Endothelial cell of umbilical vein (primary cell): ENCODE measurements at regions not wholly inside any gene's neighbourhood (a gene's known extent, or its start where the extent isn't known, plus 50 kb on each side); places are given as distances from the start of the nearest gene placed in this dataset.

Source experiments
- BruUV-seq: library from RNA; stranded (reverse); fragments of 400-500 nt; replicated peaks from 2 replicates; lab custom pipeline; 2021; lab: Mats Ljungman, UMichigan
- CTCF ChIA-PET: fragments of 300-600, 350-600 bp; sonication (Branson Sonifier 250); formaldehyde crosslinking; loops from one replicate; lab custom pipeline; 2021; ENCODE audit warnings: antibody characterized with exemption, inconsistent platforms; lab: Charles Lee
- POLR2A ChIA-PET: fragments of 300-600, 350-600 bp; sonication (Branson Sonifier 250); formaldehyde crosslinking; loops from one replicate; lab custom pipeline; 2021; ENCODE audit warnings: antibody characterized with exemption, inconsistent platforms; lab: Charles Lee
- DNase-seq: peaks from one replicate; pipeline ENCODE4 v3.0.0-alpha.2; 2011; ENCODE audit warnings: low read depth, low spot score
- FAIRE-seq: peaks from 2 replicates; lab custom pipeline; 2011; peaks lifted over from hg19 to GRCh38; lab: Jason Lieb, UNC
- H2AFZ ChIP-seq: 2 replicates; pipeline ENCODE4 v1.6.0; 2012; ENCODE audit warnings: low read depth, low read length, control low read depth, inconsistent platforms
- H3K27ac ChIP-seq: 2 replicates; pipeline ENCODE4 v1.5.1; 2011; ENCODE audit warnings: low read depth, mild to moderate bottlenecking, control low read depth, low read length, moderate library complexity; ENCODE audit not compliant: insufficient read depth
- H3K27me3 ChIP-seq, 2 experiments: 2 replicates each; pipeline versions ENCODE4 v1.6.0 to v1.6.1; 2011; ENCODE audit warnings: low read length in 2 of 2, mixed read lengths in 1 of 2; ENCODE audit not compliant: control insufficient read depth in 2 of 2, insufficient read depth in 2 of 2
- H3K36me3 ChIP-seq, 2 experiments: 2 replicates in 1 of 2; 3 replicates in 1 of 2; pipeline ENCODE4 v1.5.1; 2011; ENCODE audit warnings: low read length in 2 of 2, mild to moderate bottlenecking in 1 of 2, moderate library complexity in 1 of 2; ENCODE audit not compliant: control insufficient read depth in 2 of 2, insufficient read depth in 2 of 2; ENCODE audit errors: extremely low read depth in 1 of 2
- H3K4me1 ChIP-seq: 3 replicates; pipeline ENCODE4 v1.5.1; 2011; ENCODE audit warnings: mild to moderate bottlenecking, low read length; ENCODE audit not compliant: control insufficient read depth, insufficient read depth; ENCODE audit errors: extremely low read depth
- H3K4me2 ChIP-seq: 2 replicates; pipeline ENCODE4 v1.6.1; 2011; ENCODE audit warnings: low read length, control low read depth, mixed read lengths; ENCODE audit not compliant: insufficient read depth
- H3K4me3 ChIP-seq, 3 experiments: fragments of 200-600 bp in 1 of 3; sonication (generic), shearing (Covaris generic) in 1 of 3; replicated peaks in 1 of 3; 2 replicates each; pipeline ENCODE4 v1.5.1; 2011 to 2016; ENCODE audit warnings: control low read depth in 3 of 3, low read length in 3 of 3, mild to moderate bottlenecking in 2 of 3, inconsistent platforms in 1 of 3, low read depth in 1 of 3, moderate library complexity in 1 of 3; ENCODE audit not compliant: insufficient read depth in 1 of 3
- H3K79me2 ChIP-seq: 2 replicates; pipeline ENCODE4 v1.6.0; 2012; ENCODE audit warnings: low read length, inconsistent platforms; ENCODE audit not compliant: control insufficient read depth, insufficient read depth
- H3K9ac ChIP-seq: replicated peaks from 2 replicates; pipeline ENCODE3; 2011; ENCODE audit warnings: low read length, control low read depth; ENCODE audit not compliant: insufficient read depth; ENCODE audit errors: extremely low read depth
- H3K9me1 ChIP-seq: replicated peaks from 3 replicates; pipeline ENCODE4 v1.6.0; 2011; ENCODE audit warnings: mild to moderate bottlenecking, low read length; ENCODE audit not compliant: control insufficient read depth, insufficient read depth; ENCODE audit errors: extremely low read depth
- H3K9me3 ChIP-seq: replicated peaks from 2 replicates; pipeline ENCODE4 v1.5.1; 2012; ENCODE audit warnings: low read length, inconsistent platforms; ENCODE audit not compliant: control insufficient read depth, insufficient read depth
- H4K20me1 ChIP-seq: replicated peaks from 2 replicates; pipeline ENCODE3; 2011; ENCODE audit warnings: mild to moderate bottlenecking, low read length; ENCODE audit not compliant: control insufficient read depth, insufficient read depth; ENCODE audit errors: extremely low read depth
- EZH2 ChIP-seq: IDR thresholded peaks from 2 replicates; pipeline ENCODE4 v1.6.1; 2012; ENCODE audit warnings: borderline replicate concordance, low read depth, mild to moderate bottlenecking, moderate library complexity, low read length, inconsistent platforms; ENCODE audit not compliant: severe bottlenecking
- FOS ChIP-seq: IDR thresholded peaks from 2 replicates; pipeline ENCODE4 v1.6.1; 2011; ENCODE audit warnings: mild to moderate bottlenecking, low read length, moderate library complexity, borderline replicate concordance; ENCODE audit not compliant: insufficient read depth
- GATA2 ChIP-seq: IDR thresholded peaks from 2 replicates; pipeline ENCODE4 v1.7.0; 2011; ENCODE audit warnings: low read depth, mild to moderate bottlenecking, moderate library complexity, mixed read lengths, low read length; ENCODE audit not compliant: insufficient read length, insufficient read depth
- JUN ChIP-seq: IDR thresholded peaks from 2 replicates; pipeline ENCODE4 v1.6.1; 2011; ENCODE audit warnings: borderline replicate concordance, low read depth; ENCODE audit not compliant: insufficient read length, insufficient read depth
- MYC ChIP-seq: IDR thresholded peaks from one replicate; pipeline ENCODE4 v1.6.1; 2011; ENCODE audit warnings: mild to moderate bottlenecking, low read depth, low read length
- POLR2A ChIP-seq: IDR thresholded peaks from 2 replicates; pipeline ENCODE4 v1.6.1; 2012; ENCODE audit warnings: low read depth, mild to moderate bottlenecking, control low read depth, low read length
- POLR2AphosphoS5 ChIP-seq: IDR thresholded peaks from 2 replicates; pipeline ENCODE4 v1.6.1; 2012; ENCODE audit warnings: low read depth, mild to moderate bottlenecking, control low read depth, low read length, moderate library complexity; ENCODE audit not compliant: insufficient read depth
- dilution Hi-C: fragments of 300-500 bp; cut with MboI; formaldehyde crosslinking; loops from one replicate; pipeline ENCODE4 v1.15.0; 2019; ENCODE audit warnings: low sequenced_read_pairs; ENCODE audit not compliant: extremely low pct_ligation_motif_present
- intact Hi-C: fragments of 100-400 bp; cut with micrococcal nuclease; formaldehyde crosslinking; loops from one replicate; pipeline ENCODE4 v1.10.0; 2022
- TF ChIP-seq, protein P1 (sequence below), 2 donors: IDR thresholded peaks; 1 replicate in 1 of 2; 2 replicates in 1 of 2; pipeline ENCODE4 v1.5.1; 2011; ENCODE audit warnings: low read length in 2 of 2, mild to moderate bottlenecking in 2 of 2, moderate library complexity in 2 of 2, control low read depth in 1 of 2, inconsistent platforms in 1 of 2, low read depth in 1 of 2; ENCODE audit not compliant: insufficient read depth in 1 of 2; ENCODE audit errors: extremely low read depth in 1 of 2
- TF ChIP-seq, protein P2 (sequence below): IDR thresholded peaks from 2 replicates; pipeline ENCODE4 v1.6.1; 2011; ENCODE audit not compliant: insufficient read depth, insufficient read length

DNA sequence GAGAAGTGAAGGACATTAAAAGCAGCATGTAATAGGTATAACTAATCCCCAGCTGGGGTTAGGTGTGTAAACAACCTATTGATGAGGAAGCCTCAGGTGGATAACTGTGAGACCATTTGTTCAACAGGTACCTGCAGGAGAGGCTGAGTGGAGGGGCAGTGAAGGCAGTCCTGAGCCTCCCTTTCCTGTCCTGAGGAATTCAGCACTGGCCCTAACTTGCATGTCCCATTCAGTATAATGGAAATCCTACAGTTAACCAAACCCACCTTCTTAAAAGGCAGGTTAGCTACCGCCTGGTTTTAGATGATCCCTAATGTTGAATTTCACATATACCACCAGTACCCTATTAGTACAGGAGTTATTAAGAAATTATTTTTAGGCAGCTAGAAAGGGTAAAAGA, 225.9 kb upstream of the GOT2 start:
- H3K9me1 ChIP-seq = no peaks in the 10 kb centered on the region
- no peaks in the 10 kb centered on the region for H3K79me2 ChIP-seq
- H3K36me3 ChIP-seq = no peaks in the 10 kb centered on the region
- H4K20me1 ChIP-seq = no peaks in the 10 kb centered on the region
- H3K4me2 ChIP-seq = no peak overlapping the region
- no peaks in the 10 kb centered on the region for H3K27me3 ChIP-seq
- DNase-seq (no peak), FAIRE-seq (no peak)
- ChIA-PET POLR2A (no interaction called here), CTCF (no interaction called here)
- H3K4me3 ChIP-seq = no peak overlapping the region
- no peaks in the 10 kb centered on the region for H3K9me3 ChIP-seq
- H2AFZ ChIP-seq = no peak overlapping the region
- H3K4me1 ChIP-seq = no peaks in the 10 kb centered on the region
- TF ChIP-seq, protein P1, sequence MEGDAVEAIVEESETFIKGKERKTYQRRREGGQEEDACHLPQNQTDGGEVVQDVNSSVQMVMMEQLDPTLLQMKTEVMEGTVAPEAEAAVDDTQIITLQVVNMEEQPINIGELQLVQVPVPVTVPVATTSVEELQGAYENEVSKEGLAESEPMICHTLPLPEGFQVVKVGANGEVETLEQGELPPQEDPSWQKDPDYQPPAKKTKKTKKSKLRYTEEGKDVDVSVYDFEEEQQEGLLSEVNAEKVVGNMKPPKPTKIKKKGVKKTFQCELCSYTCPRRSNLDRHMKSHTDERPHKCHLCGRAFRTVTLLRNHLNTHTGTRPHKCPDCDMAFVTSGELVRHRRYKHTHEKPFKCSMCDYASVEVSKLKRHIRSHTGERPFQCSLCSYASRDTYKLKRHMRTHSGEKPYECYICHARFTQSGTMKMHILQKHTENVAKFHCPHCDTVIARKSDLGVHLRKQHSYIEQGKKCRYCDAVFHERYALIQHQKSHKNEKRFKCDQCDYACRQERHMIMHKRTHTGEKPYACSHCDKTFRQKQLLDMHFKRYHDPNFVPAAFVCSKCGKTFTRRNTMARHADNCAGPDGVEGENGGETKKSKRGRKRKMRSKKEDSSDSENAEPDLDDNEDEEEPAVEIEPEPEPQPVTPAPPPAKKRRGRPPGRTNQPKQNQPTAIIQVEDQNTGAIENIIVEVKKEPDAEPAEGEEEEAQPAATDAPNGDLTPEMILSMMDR (IDR thresholded peaks at IDR 0.05; ENCODE audit: extremely low read depth in 1 of 2, insufficient read depth in 1 of 2, low read depth in 1 of 2, low read length in 2 of 2) = no peak
- TF ChIP-seq POLR2AphosphoS5 (no peak), GATA2 (no peak), POLR2A (no peak), MYC (no peak), EZH2 (no peak), JUN (no peak), FOS (no peak)
- TF ChIP-seq, protein P2, sequence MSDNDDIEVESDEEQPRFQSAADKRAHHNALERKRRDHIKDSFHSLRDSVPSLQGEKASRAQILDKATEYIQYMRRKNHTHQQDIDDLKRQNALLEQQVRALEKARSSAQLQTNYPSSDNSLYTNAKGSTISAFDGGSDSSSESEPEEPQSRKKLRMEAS = no peak
- dilution Hi-C loops (no loop called here), intact Hi-C loops (no loop called here)
- BruUV-seq = no TSS peak
- no peak overlapping the region for H3K9ac ChIP-seq
- H3K27ac ChIP-seq = no peak overlapping the region
